SU-DHL-6 (cell line): ENCODE measurements at regions not wholly inside any gene's neighbourhood (a gene's known extent, or its start where the extent isn't known, plus 50 kb on each side); places are given as distances from the start of the nearest gene placed in this dataset.
"Not testable (repeated sequence)": the region's sequence is repeated elsewhere in the genome, so short reads cannot be mapped to it uniquely, and the experiment has no call there.

ENCODE experiments used
- H2AFZ ChIP-seq: fragments of 200-600 bp; sonication (generic); 2 replicates; pipeline ENCODE4 v1.6.1; 2014; ENCODE audit warnings: low read depth, mild to moderate bottlenecking, moderate library complexity, mixed read lengths, antibody characterized with exemption, low read length; ENCODE audit not compliant: severe bottlenecking
- H3F3A ChIP-seq: fragments of 200-600 bp; shearing (Covaris generic); 2 replicates; pipeline ENCODE4 v1.6.0; 2016; ENCODE audit warnings: antibody characterized with exemption, mild to moderate bottlenecking; ENCODE audit not compliant: insufficient read depth
- H3K27ac ChIP-seq: fragments of 200-600 bp; sonication (generic); 2 replicates; pipeline ENCODE4 v1.5.1; 2016; ENCODE audit warnings: low read depth, mild to moderate bottlenecking, low read length, moderate library complexity, mixed read lengths
- H3K27me3 ChIP-seq: fragments of 200-600 bp; sonication (generic), shearing (Covaris generic); 2 replicates; pipeline ENCODE4 v1.6.0; 2014; ENCODE audit warnings: mild to moderate bottlenecking, low read length
- H3K36me3 ChIP-seq: fragments of 200-600 bp; sonication (generic); 2 replicates; pipeline ENCODE4 v1.6.1; 2014; ENCODE audit warnings: mild to moderate bottlenecking, low read length, mixed read lengths
- H3K4me2 ChIP-seq: fragments of 300-600, 200-600 bp; shearing (Covaris generic), sonication (generic); 2 replicates; pipeline ENCODE4 v1.6.0; 2014; ENCODE audit warnings: low read length, low read depth, mild to moderate bottlenecking; ENCODE audit not compliant: poor library complexity, severe bottlenecking
- H3K4me3 ChIP-seq: fragments of 200-600 bp; sonication (generic); 2 replicates; pipeline ENCODE4 v1.5.1; 2014; ENCODE audit warnings: antibody characterized with exemption, low read length, mild to moderate bottlenecking, mixed read lengths; ENCODE audit not compliant: insufficient read depth, poor library complexity, severe bottlenecking
- H3K79me2 ChIP-seq: fragments of 200-600 bp; sonication (generic); 2 replicates; pipeline ENCODE4 v1.6.1; 2014; ENCODE audit warnings: mild to moderate bottlenecking, low read length, moderate library complexity; ENCODE audit not compliant: insufficient read depth
- H3K9ac ChIP-seq: fragments of 200-600 bp; sonication (generic); 2 replicates; pipeline ENCODE4 v1.7.0; 2014; ENCODE audit warnings: mild to moderate bottlenecking, low read length
- H3K9me2 ChIP-seq: fragments of 200-600 bp; sonication (generic); replicated peaks from 2 replicates; pipeline ENCODE4 v1.6.1; 2014; ENCODE audit warnings: low read length; ENCODE audit not compliant: insufficient read depth
- H3K9me3 ChIP-seq: fragments of 200-600 bp; sonication (generic); 2 replicates; pipeline ENCODE4 v1.6.1; 2014; ENCODE audit warnings: low read length, mixed read lengths; ENCODE audit not compliant: insufficient read depth
- H4K20me1 ChIP-seq: fragments of 200-600 bp; sonication (generic); 2 replicates; pipeline ENCODE4 v1.6.1; 2014; ENCODE audit warnings: low read depth, mild to moderate bottlenecking, antibody characterized with exemption, low read length, moderate library complexity, mixed read lengths
- EZH2phosphoT487 ChIP-seq: fragments of 200-600 bp; sonication (generic), shearing (Covaris generic); conservative IDR thresholded peaks from 2 replicates; pipeline ENCODE4 v1.6.1; 2018; ENCODE audit warnings: mild to moderate bottlenecking, antibody characterized with exemption, low read length, moderate library complexity, mixed read lengths
- TF ChIP-seq, protein P1 (sequence below): fragments of 200-600 bp; sonication (generic); IDR thresholded peaks from one replicate; pipeline ENCODE4 v1.5.1; 2017; ENCODE audit warnings: antibody characterized with exemption, mild to moderate bottlenecking, low read length, moderate library complexity; ENCODE audit not compliant: insufficient read depth, poor library complexity, severe bottlenecking

DNA sequence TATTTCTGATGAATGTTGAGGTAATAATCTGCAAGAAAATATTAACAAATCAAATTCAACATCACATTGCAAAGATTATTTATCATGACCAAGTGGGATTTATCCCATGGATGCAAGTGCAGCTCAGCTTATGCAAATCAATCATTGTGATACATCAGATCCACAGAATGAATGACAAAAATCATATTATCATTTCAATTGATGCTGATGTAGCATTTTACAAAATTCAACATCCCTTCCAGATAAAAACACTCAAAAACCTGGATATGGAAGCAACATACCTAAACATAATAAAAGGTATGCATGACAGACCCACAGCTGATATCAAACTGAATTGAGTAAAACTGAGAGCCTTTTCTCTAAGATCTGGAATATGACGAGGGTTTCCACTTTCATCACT lies 1915.4 kb downstream of the ARAP2 start:
- H3K4me2 ChIP-seq, result no peak overlapping the region
- H3K9me2 ChIP-seq, result no peaks in the 10 kb centered on the region
- H3K4me3 ChIP-seq, result no peak overlapping the region
- no peak for TF ChIP-seq EZH2phosphoT487
- TF ChIP-seq, protein P1, sequence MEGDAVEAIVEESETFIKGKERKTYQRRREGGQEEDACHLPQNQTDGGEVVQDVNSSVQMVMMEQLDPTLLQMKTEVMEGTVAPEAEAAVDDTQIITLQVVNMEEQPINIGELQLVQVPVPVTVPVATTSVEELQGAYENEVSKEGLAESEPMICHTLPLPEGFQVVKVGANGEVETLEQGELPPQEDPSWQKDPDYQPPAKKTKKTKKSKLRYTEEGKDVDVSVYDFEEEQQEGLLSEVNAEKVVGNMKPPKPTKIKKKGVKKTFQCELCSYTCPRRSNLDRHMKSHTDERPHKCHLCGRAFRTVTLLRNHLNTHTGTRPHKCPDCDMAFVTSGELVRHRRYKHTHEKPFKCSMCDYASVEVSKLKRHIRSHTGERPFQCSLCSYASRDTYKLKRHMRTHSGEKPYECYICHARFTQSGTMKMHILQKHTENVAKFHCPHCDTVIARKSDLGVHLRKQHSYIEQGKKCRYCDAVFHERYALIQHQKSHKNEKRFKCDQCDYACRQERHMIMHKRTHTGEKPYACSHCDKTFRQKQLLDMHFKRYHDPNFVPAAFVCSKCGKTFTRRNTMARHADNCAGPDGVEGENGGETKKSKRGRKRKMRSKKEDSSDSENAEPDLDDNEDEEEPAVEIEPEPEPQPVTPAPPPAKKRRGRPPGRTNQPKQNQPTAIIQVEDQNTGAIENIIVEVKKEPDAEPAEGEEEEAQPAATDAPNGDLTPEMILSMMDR, result no peak
- no peaks in the 10 kb centered on the region for H3K9me3 ChIP-seq
- H3K27me3 ChIP-seq, result no peaks in the 10 kb centered on the region
- no peaks in the 10 kb centered on the region for H4K20me1 ChIP-seq
- H3F3A ChIP-seq, result no peaks in the 10 kb centered on the region
- H3K36me3 ChIP-seq, result no peaks in the 10 kb centered on the region
- no peak overlapping the region for H2AFZ ChIP-seq
- no peaks in the 10 kb centered on the region for H3K79me2 ChIP-seq
- H3K9ac ChIP-seq, result no peak overlapping the region
- no peak overlapping the region for H3K27ac ChIP-seq

DNA sequence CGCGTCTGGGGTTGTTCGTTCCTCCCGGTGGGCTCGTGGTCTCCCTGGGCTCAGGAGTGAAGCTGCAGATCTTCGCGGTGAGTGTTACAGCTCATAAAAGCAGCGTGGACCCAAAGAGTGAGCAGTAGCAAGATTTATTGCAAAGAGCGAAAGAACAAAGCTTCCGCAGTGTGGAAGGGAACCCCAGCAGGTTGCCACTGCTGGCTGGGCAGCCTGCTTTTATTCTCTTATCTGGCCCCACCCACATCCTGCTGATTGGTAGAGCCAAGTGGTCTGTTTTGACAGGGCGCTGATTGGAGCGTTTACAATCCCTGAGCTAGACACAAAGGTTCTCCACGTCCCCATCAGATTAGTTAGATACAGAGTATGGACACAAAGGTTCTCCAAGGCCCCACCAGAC lies 1909.2 kb downstream of the ARAP2 start:
- H3K4me2 ChIP-seq, H3K27ac ChIP-seq, H3K9me3 ChIP-seq, H2AFZ ChIP-seq, H3K27me3 ChIP-seq, H4K20me1 ChIP-seq, H3K4me3 ChIP-seq, H3K9me2 ChIP-seq, H3K79me2 ChIP-seq, H3F3A ChIP-seq, H3K9ac ChIP-seq, H3K36me3 ChIP-seq: not testable (repeated sequence)

DNA sequence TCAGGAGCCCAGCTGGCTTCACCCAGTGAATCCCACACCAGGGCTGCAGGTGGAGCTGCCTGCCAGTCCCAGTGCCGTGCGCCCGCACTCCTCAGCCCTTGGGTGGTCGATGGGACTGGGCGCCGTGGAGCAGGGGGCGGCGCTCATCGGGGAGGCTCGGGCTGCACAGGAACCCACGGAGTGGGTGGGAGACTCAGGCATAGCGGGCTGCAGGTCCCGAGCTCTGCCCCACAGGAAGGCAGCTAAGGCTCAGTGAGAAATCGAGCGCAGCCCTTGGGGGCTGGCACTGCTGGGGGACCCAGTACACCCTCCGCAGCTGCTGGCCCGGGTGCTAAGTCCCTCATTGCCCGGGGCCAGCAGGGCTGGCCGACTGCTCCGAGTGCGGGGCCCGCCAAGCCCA lies 1908.8 kb downstream of the ARAP2 start:
- H3K79me2 ChIP-seq, H3K36me3 ChIP-seq, H3F3A ChIP-seq, H3K9me3 ChIP-seq, H3K27ac ChIP-seq, H4K20me1 ChIP-seq, H3K4me3 ChIP-seq, H3K9ac ChIP-seq, H3K27me3 ChIP-seq, H2AFZ ChIP-seq, H3K9me2 ChIP-seq, H3K4me2 ChIP-seq: not testable (repeated sequence)

DNA sequence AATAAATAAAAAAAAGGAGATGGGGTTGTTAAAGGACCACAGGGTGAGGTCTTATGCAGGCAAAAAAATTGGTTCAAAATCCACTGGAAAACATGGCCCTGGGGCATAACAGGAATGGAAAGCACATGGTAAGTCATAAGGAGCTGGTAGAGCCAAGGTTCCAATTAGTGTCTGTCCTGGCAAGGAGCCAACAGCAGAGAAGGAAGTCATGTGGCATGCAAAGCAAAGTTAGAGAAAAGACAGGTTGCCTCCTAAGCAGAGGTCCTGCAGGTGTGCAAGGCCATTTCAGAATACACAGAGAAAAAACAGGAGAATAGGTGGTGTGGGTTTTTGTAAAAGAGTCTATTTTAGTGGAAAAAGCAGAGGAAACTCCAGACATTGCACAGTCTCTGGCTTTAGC lies 1881.7 kb downstream of the ARAP2 start:
- Histone ChIP-seq H3K79me2 (no peaks in the 10 kb centered on the region), H4K20me1 (no peaks in the 10 kb centered on the region), H3K4me2 (no peak overlapping the region), H3F3A (no peaks in the 10 kb centered on the region), H3K9me3 (no peaks in the 10 kb centered on the region), H3K27me3 (no peaks in the 10 kb centered on the region), H3K9ac (no peak overlapping the region), H3K36me3 (no peaks in the 10 kb centered on the region), H3K4me3 (no peak overlapping the region), H3K27ac (no peak overlapping the region), H3K9me2 (no peaks in the 10 kb centered on the region), H2AFZ (peak overlapping the region; percentile 46)
- no peak for TF ChIP-seq EZH2phosphoT487
- TF ChIP-seq, protein P1, result no peak
